PC-9 (cell line): ENCODE measurements at regions not wholly inside any gene's neighbourhood (a gene's known extent, or its start where the extent isn't known, plus 50 kb on each side); places are given as distances from the start of the nearest gene placed in this dataset.
A peak's percentile ranks its signal among the peaks of the same experiment; 100 is the strongest.

Source experiments
- BruUV-seq: library from RNA; stranded (reverse); fragments of 400-500 nt; replicated peaks from 2 replicates; lab custom pipeline; 2021; lab: Mats Ljungman, UMichigan
- CTCF ChIA-PET: fragments of 300-600 bp; sonication (Branson Sonifier 250); formaldehyde crosslinking; loops from one replicate; lab custom pipeline; 2022; ENCODE audit warnings: antibody characterized with exemption; lab: Charles Lee
- POLR2A ChIA-PET: fragments of 300-600 bp; sonication (Branson Sonifier 250); formaldehyde crosslinking; loops from one replicate; lab custom pipeline; 2022; ENCODE audit warnings: antibody characterized with exemption; ENCODE audit not compliant: unreplicated experiment; lab: Charles Lee
- DNase-seq, 2 experiments: peaks; one replicate each; pipeline versions ENCODE4 v3.0.0 to v3.0.0-alpha.2; 2015 to 2022; ENCODE audit warnings: mixed read lengths in 1 of 2
- H2AFZ ChIP-seq: fragments of 200-600 bp; sonication (generic); 2 replicates; pipeline ENCODE4 v1.8.1; 2017; ENCODE audit warnings: antibody characterized with exemption
- H3F3A ChIP-seq: fragments of 200-600 bp; sonication (generic); 2 replicates; pipeline ENCODE4 v1.8.1; 2017; ENCODE audit warnings: antibody characterized with exemption, mild to moderate bottlenecking, low read depth; ENCODE audit not compliant: insufficient read depth
- H3K27ac ChIP-seq: fragments of 200-600 bp; sonication (generic); 2 replicates; pipeline ENCODE4 v1.6.1; 2016; ENCODE audit warnings: mixed run types
- H3K27me3 ChIP-seq: fragments of 200-600 bp; sonication (generic); 2 replicates; pipeline ENCODE4 v1.6.1; 2016; ENCODE audit warnings: low read depth, mixed run types; ENCODE audit not compliant: insufficient read depth
- H3K36me3 ChIP-seq: fragments of 200-600 bp; sonication (generic); 2 replicates; pipeline ENCODE4 v1.6.1; 2016; ENCODE audit warnings: low read depth, mixed run types
- H3K4me1 ChIP-seq: fragments of 200-600 bp; sonication (generic); replicated peaks from 2 replicates; pipeline ENCODE4 v1.6.1; 2016; ENCODE audit warnings: mixed run types; ENCODE audit not compliant: insufficient read depth
- H3K4me2 ChIP-seq: fragments of 200-600 bp; sonication (generic); 2 replicates; pipeline ENCODE4 v1.6.1; 2017; ENCODE audit warnings: mixed run types
- H3K4me3 ChIP-seq: fragments of 200-600 bp; sonication (generic); 2 replicates; pipeline ENCODE4 v1.6.1; 2016; ENCODE audit warnings: mixed run types
- H3K79me2 ChIP-seq: fragments of 200-600 bp; sonication (generic); 2 replicates; pipeline ENCODE4 v1.6.1; 2017; ENCODE audit warnings: low read depth, mixed run types
- H3K9me2 ChIP-seq: fragments of 200-600 bp; sonication (generic); 2 replicates; pipeline ENCODE4 v1.8.1; 2017; ENCODE audit warnings: mild to moderate bottlenecking; ENCODE audit not compliant: insufficient read depth
- H3K9me3 ChIP-seq: fragments of 200-600 bp; sonication (generic); 2 replicates; pipeline ENCODE4 v1.8.1; 2016; ENCODE audit warnings: low read depth; ENCODE audit not compliant: insufficient read depth
- H4K20me1 ChIP-seq: fragments of 200-600 bp; sonication (generic); 2 replicates; pipeline ENCODE4 v1.8.1; 2017; ENCODE audit not compliant: insufficient read depth
- EZH2 ChIP-seq: fragments of 200-600 bp; sonication (generic); IDR thresholded peaks from 2 replicates; pipeline ENCODE4 v1.8.0; 2017; ENCODE audit warnings: antibody characterized with exemption, low read depth
- intact Hi-C: fragments of 100-400 bp; cut with micrococcal nuclease; formaldehyde crosslinking; loops from one replicate; pipeline ENCODE4 v1.10.0; 2022; ENCODE audit not compliant: unreplicated experiment
- TF ChIP-seq, protein P1 (sequence below): fragments of 200-600 bp; sonication (generic); conservative IDR thresholded peaks from 2 replicates; pipeline ENCODE4 v1.6.1; 2017; ENCODE audit warnings: mixed run types, antibody characterized with exemption, mild to moderate bottlenecking, moderate library complexity

DNA sequence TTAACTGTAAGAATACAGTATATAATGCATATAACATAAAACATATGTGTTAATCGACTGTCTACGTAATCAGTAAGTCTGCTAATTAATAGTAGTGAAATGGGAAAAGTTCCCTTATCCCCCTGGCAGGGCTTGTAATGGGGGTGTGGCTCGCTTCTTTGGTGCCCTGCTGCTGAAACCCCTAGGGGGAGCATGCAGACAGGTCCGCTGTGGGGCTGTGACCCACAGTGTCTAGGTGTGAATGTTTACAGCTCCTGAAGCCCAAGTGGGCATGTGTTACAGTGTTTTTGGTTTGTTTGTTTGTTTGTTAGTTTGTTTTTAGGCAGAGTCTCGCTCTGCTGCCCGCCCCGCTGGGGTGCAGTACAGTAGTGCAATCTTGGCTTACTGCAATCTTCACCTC is 495.7 kb downstream of the SHISA9 start:
- Histone ChIP-seq H3K9me2 (no peaks in the 10 kb centered on the region), H3K4me1 (no peaks in the 10 kb centered on the region), H3K4me2 (no peak overlapping the region), H3F3A (no peaks in the 10 kb centered on the region), H3K27ac (no peak overlapping the region), H3K9me3 (no peaks in the 10 kb centered on the region), H3K36me3 (no peaks in the 10 kb centered on the region), H3K4me3 (no peak overlapping the region), H3K27me3 (no peaks in the 10 kb centered on the region), H4K20me1 (no peaks in the 10 kb centered on the region), H2AFZ (no peak overlapping the region), H3K79me2 (no peaks in the 10 kb centered on the region)
- ChIA-PET POLR2A (no interaction called here), CTCF (no interaction called here)
- intact Hi-C loops, result no loop called here
- no peak for DNase-seq
- BruUV-seq, result no TSS peak
- TF ChIP-seq, protein P1, sequence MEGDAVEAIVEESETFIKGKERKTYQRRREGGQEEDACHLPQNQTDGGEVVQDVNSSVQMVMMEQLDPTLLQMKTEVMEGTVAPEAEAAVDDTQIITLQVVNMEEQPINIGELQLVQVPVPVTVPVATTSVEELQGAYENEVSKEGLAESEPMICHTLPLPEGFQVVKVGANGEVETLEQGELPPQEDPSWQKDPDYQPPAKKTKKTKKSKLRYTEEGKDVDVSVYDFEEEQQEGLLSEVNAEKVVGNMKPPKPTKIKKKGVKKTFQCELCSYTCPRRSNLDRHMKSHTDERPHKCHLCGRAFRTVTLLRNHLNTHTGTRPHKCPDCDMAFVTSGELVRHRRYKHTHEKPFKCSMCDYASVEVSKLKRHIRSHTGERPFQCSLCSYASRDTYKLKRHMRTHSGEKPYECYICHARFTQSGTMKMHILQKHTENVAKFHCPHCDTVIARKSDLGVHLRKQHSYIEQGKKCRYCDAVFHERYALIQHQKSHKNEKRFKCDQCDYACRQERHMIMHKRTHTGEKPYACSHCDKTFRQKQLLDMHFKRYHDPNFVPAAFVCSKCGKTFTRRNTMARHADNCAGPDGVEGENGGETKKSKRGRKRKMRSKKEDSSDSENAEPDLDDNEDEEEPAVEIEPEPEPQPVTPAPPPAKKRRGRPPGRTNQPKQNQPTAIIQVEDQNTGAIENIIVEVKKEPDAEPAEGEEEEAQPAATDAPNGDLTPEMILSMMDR, result no peak
- no peak for TF ChIP-seq EZH2

DNA sequence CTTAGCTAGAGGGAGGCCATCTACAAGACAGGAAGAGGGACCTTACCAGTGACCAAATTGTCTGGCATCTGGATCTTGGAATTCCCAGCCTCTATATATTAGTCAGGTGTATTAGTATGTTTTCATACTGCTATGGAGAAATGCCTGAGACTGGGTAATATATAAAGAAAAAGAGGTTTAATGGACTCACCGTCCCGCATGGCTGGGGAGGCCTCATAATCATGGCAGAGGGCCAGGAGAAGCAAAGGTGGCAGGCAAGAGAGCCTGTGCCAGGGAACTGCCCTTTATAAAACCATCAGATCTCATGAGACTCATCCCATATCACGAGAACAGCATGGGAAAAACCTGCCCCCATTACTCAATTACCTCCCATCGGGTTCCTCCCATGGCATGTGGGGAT is 500.2 kb downstream of the SHISA9 start:
- Histone ChIP-seq H3K27ac (no peak overlapping the region), H3K4me3 (no peak overlapping the region), H3K4me2 (no peak overlapping the region), H2AFZ (no peak overlapping the region), H3K9me2 (no peaks in the 10 kb centered on the region), H3K4me1 (no peaks in the 10 kb centered on the region), H3K36me3 (no peaks in the 10 kb centered on the region), H4K20me1 (no peaks in the 10 kb centered on the region), H3F3A (no peaks in the 10 kb centered on the region), H3K27me3 (no peaks in the 10 kb centered on the region), H3K9me3 (no peaks in the 10 kb centered on the region), H3K79me2 (no peaks in the 10 kb centered on the region)
- ChIA-PET POLR2A (no interaction called here), CTCF (no interaction called here)
- intact Hi-C loops, result no loop called here
- no TSS peak for BruUV-seq
- TF ChIP-seq, protein P1, result no peak
- TF ChIP-seq EZH2, result no peak
- DNase-seq, result no peak

DNA sequence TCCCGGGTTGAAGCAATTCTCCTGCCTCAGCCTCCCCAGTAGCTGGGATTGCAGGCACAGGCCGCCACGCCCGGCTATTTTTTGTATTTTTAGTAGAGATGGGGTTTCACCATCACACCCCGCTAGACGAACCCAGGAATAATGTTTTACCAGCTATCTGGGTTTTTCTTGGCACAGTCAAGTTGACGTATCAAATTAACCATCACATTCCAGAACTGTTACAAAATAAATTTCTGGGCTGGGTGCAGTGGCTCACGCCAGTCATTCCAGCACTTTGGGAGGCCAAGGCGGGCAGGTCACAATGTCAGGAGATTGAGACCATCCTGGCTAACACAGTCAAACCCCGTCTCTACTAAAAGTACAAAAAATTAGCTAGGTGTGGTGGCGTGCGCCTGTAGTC is 501.2 kb downstream of the SHISA9 start:
- intact Hi-C loops, result no loop called here
- CTCF ChIA-PET, result interaction anchor here (0.7 kb wide), 1 partner anchor 516 kb away, joined by 7 read pairs; no protein-coding TSS in a partner anchor
- no peak overlapping the region for H3K4me3 ChIP-seq
- H3K79me2 ChIP-seq, result no peaks in the 10 kb centered on the region
- peak in 1 of 2 experiments; percentile 54 for DNase-seq
- no peaks in the 10 kb centered on the region for H3K9me3 ChIP-seq
- no TSS peak for BruUV-seq
- no peaks in the 10 kb centered on the region for H3K27me3 ChIP-seq
- no peaks in the 10 kb centered on the region for H3K36me3 ChIP-seq
- H3K9me2 ChIP-seq, result no peaks in the 10 kb centered on the region
- H3K27ac ChIP-seq, result no peak overlapping the region
- POLR2A ChIA-PET, result no interaction called here
- H3K4me1 ChIP-seq, result no peaks in the 10 kb centered on the region
- no peaks in the 10 kb centered on the region for H3F3A ChIP-seq
- TF ChIP-seq, protein P1, result no peak
- no peak for TF ChIP-seq EZH2
- no peak overlapping the region for H2AFZ ChIP-seq
- H3K4me2 ChIP-seq, result no peak overlapping the region
- no peaks in the 10 kb centered on the region for H4K20me1 ChIP-seq
